Endodermal cell (in vitro differentiated cells): ENCODE measurements at regions not wholly inside any gene's neighbourhood (a gene's known extent, or its start where the extent isn't known, plus 50 kb on each side); places are given as distances from the start of the nearest gene placed in this dataset.

Experiments used
- DNase-seq: peaks from one replicate; pipeline ENCODE4 v3.0.0-alpha.2; 2017
- H3K27ac ChIP-seq: 2 replicates; pipeline ENCODE4 v1.5.1; 2013; ENCODE audit warnings: mild to moderate bottlenecking, low read depth, low read length, moderate library complexity
- H3K27me3 ChIP-seq: 2 replicates; pipeline ENCODE4 v1.6.1; 2013; ENCODE audit warnings: mild to moderate bottlenecking, low read length, moderate library complexity; ENCODE audit not compliant: insufficient read depth, control insufficient read depth, poor library complexity, severe bottlenecking
- H3K36me3 ChIP-seq: 2 replicates; pipeline ENCODE4 v1.7.0; 2013; ENCODE audit warnings: mild to moderate bottlenecking, low read length, moderate library complexity; ENCODE audit not compliant: control insufficient read depth, insufficient read depth
- H3K4me1 ChIP-seq: one replicate; pipeline ENCODE4 v1.7.0; 2013; ENCODE audit warnings: low read length; ENCODE audit not compliant: control insufficient read depth, insufficient read depth
- H3K4me3 ChIP-seq: 2 replicates; pipeline ENCODE4 v1.5.1; 2013; ENCODE audit warnings: mild to moderate bottlenecking, low read length, moderate library complexity
- H3K9ac ChIP-seq: 2 replicates; pipeline ENCODE4 v1.6.1; 2013; ENCODE audit warnings: mild to moderate bottlenecking, low read length, moderate library complexity; ENCODE audit not compliant: poor library complexity, severe bottlenecking; ENCODE audit errors: extremely low read depth
- H3K9me3 ChIP-seq: 2 replicates; pipeline ENCODE4 v1.6.1; 2013; ENCODE audit warnings: mild to moderate bottlenecking, low read length, moderate library complexity; ENCODE audit not compliant: control insufficient read depth
- H3K27ac Mint-ChIP-seq: 2 replicates; pipeline ENCODE4 v1.8.0; 2020; ENCODE audit warnings: mixed read lengths
- H3K27me3 Mint-ChIP-seq: 2 replicates; pipeline ENCODE4 v1.8.0; 2021; ENCODE audit warnings: mild to moderate bottlenecking, mixed read lengths; ENCODE audit not compliant: insufficient read depth
- H3K36me3 Mint-ChIP-seq: 2 replicates; pipeline ENCODE4 v1.8.0; 2020; ENCODE audit warnings: low read depth, mixed read lengths
- H3K4me1 Mint-ChIP-seq: 2 replicates; pipeline ENCODE4 v1.8.0; 2020; ENCODE audit warnings: mixed read lengths
- H3K4me3 Mint-ChIP-seq: 2 replicates; pipeline ENCODE4 v1.8.0; 2020; ENCODE audit warnings: mild to moderate bottlenecking, moderate library complexity, mixed read lengths
- H3K9me3 Mint-ChIP-seq: 2 replicates; pipeline ENCODE4 v1.8.0; 2020; ENCODE audit warnings: mild to moderate bottlenecking, mixed read lengths
- CTCF ChIP-seq: fragments of 200-600 bp; sonication (generic); conservative IDR thresholded peaks from 2 replicates; pipeline ENCODE4 v1.5.0; 2021; ENCODE audit warnings: antibody characterized with exemption, mild to moderate bottlenecking
- WGBS, 2 experiments: methylation state at CpG; one replicate each; pipeline versions ENCODE4 v1.1.5 to v1.1.7; 2013; ENCODE audit warnings: missing lambda C conversion rate in 2 of 2, mixed read lengths in 1 of 2; ENCODE audit not compliant: insufficient coverage in 1 of 2, insufficient read length in 1 of 2; 5-methylcytosine and 5-hydroxymethylcytosine counted together

- Histone ChIP-seq H3K27ac (no peak overlapping the region), H3K4me3 (no peak overlapping the region), H3K36me3 (no peaks in the 10 kb centered on the region), H3K9ac (no peak overlapping the region), H3K9me3 (no peaks in the 10 kb centered on the region), H3K27me3 (no peaks in the 10 kb centered on the region), H3K4me1 (no peaks in the 10 kb centered on the region)
- DNase-seq = no peak
- no peaks in the 10 kb centered on the region for H3K36me3 Mint-ChIP-seq
- no peak overlapping the region for H3K27ac Mint-ChIP-seq
- no peak for TF ChIP-seq CTCF
- WGBS, 2 experiments = 93 to 100% methylated on average over 1 to 3 of the region's 3 CpGs
- no peaks in the 10 kb centered on the region for H3K4me1 Mint-ChIP-seq
- H3K9me3 Mint-ChIP-seq = no peaks in the 10 kb centered on the region
- H3K27me3 Mint-ChIP-seq = no peaks in the 10 kb centered on the region
- no peak overlapping the region for H3K4me3 Mint-ChIP-seq
Measured at GRCh38 chr4:60863442-60863841, 336.7 kb upstream of the ADGRL3 start.

- Histone ChIP-seq H3K9ac (no peak overlapping the region), H3K36me3 (no peaks in the 10 kb centered on the region), H3K4me3 (no peak overlapping the region), H3K9me3 (no peaks in the 10 kb centered on the region), H3K27ac (no peak overlapping the region), H3K27me3 (no peaks in the 10 kb centered on the region), H3K4me1 (no peaks in the 10 kb centered on the region)
- H3K27me3 Mint-ChIP-seq = no peaks in the 10 kb centered on the region
- no peak overlapping the region for H3K4me3 Mint-ChIP-seq
- TF ChIP-seq CTCF = peak; percentile 70
- H3K4me1 Mint-ChIP-seq = no peaks in the 10 kb centered on the region
- 68 to 100% methylated on average over 1 to 4 of the region's 4 CpGs for WGBS, 2 experiments
- peak; percentile 53 for DNase-seq
- H3K9me3 Mint-ChIP-seq = no peaks in the 10 kb centered on the region
- no peak overlapping the region for H3K27ac Mint-ChIP-seq
- H3K36me3 Mint-ChIP-seq = no peaks in the 10 kb centered on the region
Measured at GRCh38 chr4:60865273-60865672, 334.9 kb upstream of the ADGRL3 start.

- no peak overlapping the region for H3K9ac ChIP-seq
- Mint-ChIP-seq H3K27me3 (no peaks in the 10 kb centered on the region), H3K4me3 (no peak overlapping the region), H3K36me3 (no peaks in the 10 kb centered on the region), H3K4me1 (no peaks in the 10 kb centered on the region), H3K27ac (no peak overlapping the region), H3K9me3 (no peaks in the 10 kb centered on the region)
- H3K27ac ChIP-seq = no peak overlapping the region
- WGBS, 2 experiments = 79 to 95% methylated on average over 3 of the region's 3 CpGs
- H3K36me3 ChIP-seq = no peaks in the 10 kb centered on the region
- H3K4me1 ChIP-seq = no peaks in the 10 kb centered on the region
- no peak overlapping the region for H3K4me3 ChIP-seq
- no peak for DNase-seq
- H3K27me3 ChIP-seq = no peaks in the 10 kb centered on the region
- no peak for TF ChIP-seq CTCF
- no peaks in the 10 kb centered on the region for H3K9me3 ChIP-seq
Measured at GRCh38 chr4:60868232-60868960, 331.7 kb upstream of the ADGRL3 start.
